Ascending aorta (tissue), 2 donors: ENCODE measurements at regions not wholly inside any gene's neighbourhood (a gene's known extent, or its start where the extent isn't known, plus 50 kb on each side); places are given as distances from the start of the nearest gene placed in this dataset.

Source experiments
- DNase-seq, 2 donors: peaks; one replicate each; pipeline ENCODE4 v3.0.0-alpha.2; 2019; ENCODE audit warnings: low spot score in 2 of 2
- H3K27ac ChIP-seq, 2 donors: fragments of 200-600 bp; sonication (generic); one replicate each; pipeline ENCODE4 v1.5.1; 2016 to 2017; ENCODE audit warnings: mild to moderate bottlenecking in 1 of 2
- H3K27me3 ChIP-seq: fragments of 200-600 bp; sonication (generic); one replicate; pipeline ENCODE4 v1.5.1; 2017
- H3K36me3 ChIP-seq, 2 donors: fragments of 200-600 bp; sonication (generic); one replicate each; pipeline ENCODE4 v1.5.1; 2016
- H3K4me1 ChIP-seq, 2 donors: fragments of 200-600 bp; sonication (generic); one replicate each; pipeline ENCODE4 v1.5.1; 2016 to 2017; ENCODE audit warnings: mild to moderate bottlenecking in 1 of 2
- H3K4me3 ChIP-seq, 2 donors: fragments of 200-600 bp; sonication (generic); one replicate each; pipeline ENCODE4 v1.5.1; 2016 to 2017; ENCODE audit warnings: mild to moderate bottlenecking in 1 of 2
- H3K9me3 ChIP-seq, 2 donors: fragments of 200-600 bp; sonication (generic); one replicate each; pipeline ENCODE4 v1.5.1; 2016
- CTCF ChIP-seq, 3 experiments: fragments of 200-600 bp in 2 of 3; fragments of 450-650 bp in 1 of 3; sonication (generic) in 2 of 3; IDR thresholded peaks; one replicate each; pipeline ENCODE4 v1.5.1; 2016 to 2019; ENCODE audit warnings: antibody characterized with exemption in 3 of 3, mild to moderate bottlenecking in 1 of 3, moderate library complexity in 1 of 3
- intact Hi-C: fragments of 100-400 bp; cut with DNase I; formaldehyde crosslinking; loops from one replicate; pipeline ENCODE4 v1.15.1; 2023

GRCh38 chrX:39519030-39519488 lies 578.7 kb downstream of the BCOR start:
- intact Hi-C loops: loop anchor here (5.0 kb wide), 1 partner anchor 203 kb away; no protein-coding TSS in a partner anchor
- Histone ChIP-seq H3K4me3 (peak overlapping the region; percentile 2 to 54), H3K27ac (peak overlapping the region in 1 of 2 donors; percentile 60)

DNA sequence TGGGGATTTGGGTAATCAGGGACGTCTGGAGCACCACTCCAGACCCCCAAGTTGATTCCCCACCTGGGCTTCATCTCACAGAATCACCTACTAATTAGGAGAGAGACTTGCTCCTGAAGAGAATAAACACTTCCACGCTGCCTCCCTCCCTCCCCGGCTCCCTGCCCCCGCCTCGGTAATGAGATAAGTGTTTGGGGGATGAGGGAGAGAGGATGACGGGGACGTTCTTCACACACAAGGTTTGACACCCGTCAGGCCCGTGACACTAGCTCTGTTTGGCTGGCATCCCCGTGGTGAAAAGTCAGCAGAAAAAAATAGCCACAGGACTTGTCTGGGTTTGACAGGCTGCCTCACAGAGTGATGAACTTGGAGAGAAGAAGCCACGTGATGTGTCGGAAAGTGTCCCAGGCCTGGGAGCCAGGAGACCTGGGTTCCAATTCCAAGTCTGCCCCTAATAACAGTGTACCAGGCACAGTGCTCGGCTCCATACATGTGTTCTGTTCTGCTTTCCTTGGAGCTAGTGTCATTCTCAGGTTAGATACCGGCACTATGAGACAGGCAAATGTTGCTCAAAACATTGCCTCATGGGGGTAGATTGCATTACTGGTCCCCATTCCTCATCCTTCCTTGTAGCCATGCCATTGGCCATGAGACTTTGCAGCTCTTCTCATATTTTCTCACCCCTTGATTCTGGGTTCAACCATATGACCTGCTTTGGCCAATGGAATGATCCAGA lies 578.0 kb downstream of the BCOR start:
- Histone ChIP-seq H3K36me3 (no peaks in the 10 kb centered on the region), H3K27me3 (no peaks in the 10 kb centered on the region), H3K4me3 (peak overlapping the region in 1 of 2 donors; percentile 54), H3K4me1 (no peaks in the 10 kb centered on the region), H3K27ac (no peak overlapping the region), H3K9me3 (peaks cover 0 to 3% of the 10 kb centered on the region in 2 donors)
- intact Hi-C loops: loop anchor here (5.0 kb wide), 1 partner anchor 203 kb away; no protein-coding TSS in a partner anchor
- no peak for TF ChIP-seq CTCF (IDR thresholded peaks at IDR 0.05)
- no peak for DNase-seq

More at GRCh38 chrX:39519030-39519488, 578.7 kb downstream of the BCOR start:
- DNase-seq: no peak
- no peaks in the 10 kb centered on the region for H3K36me3 ChIP-seq
- H3K4me1 ChIP-seq: no peaks in the 10 kb centered on the region
- no peak for TF ChIP-seq CTCF (IDR thresholded peaks at IDR 0.05)
- H3K27me3 ChIP-seq: no peaks in the 10 kb centered on the region
- no peaks in the 10 kb centered on the region for H3K9me3 ChIP-seq

- H3K9me3 ChIP-seq: peaks cover 0 to 5% of the 10 kb centered on the region in 2 donors
- TF ChIP-seq CTCF (IDR thresholded peaks at IDR 0.05): no peak
- DNase-seq: no peak
- H3K27me3 ChIP-seq: no peaks in the 10 kb centered on the region
- no peaks in the 10 kb centered on the region for H3K36me3 ChIP-seq
- H3K4me1 ChIP-seq: no peaks in the 10 kb centered on the region
- H3K4me3 ChIP-seq: no peak overlapping the region
- no peak overlapping the region for H3K27ac ChIP-seq
- intact Hi-C loops: no loop called here
These were observed 572.0 kb downstream of the BCOR start for GRCh38 chrX:39525758-39526157.

GRCh38 chrX:39527025-39527424 lies 570.7 kb downstream of the BCOR start:
- Histone ChIP-seq H3K4me3 (no peak overlapping the region), H3K27ac (no peak overlapping the region), H3K27me3 (no peaks in the 10 kb centered on the region), H3K9me3 (peaks cover 0 to 5% of the 10 kb centered on the region in 2 donors), H3K4me1 (no peaks in the 10 kb centered on the region), H3K36me3 (no peaks in the 10 kb centered on the region)
- TF ChIP-seq CTCF (IDR thresholded peaks at IDR 0.05): no peak
- intact Hi-C loops: no loop called here
- no peak for DNase-seq

DNA sequence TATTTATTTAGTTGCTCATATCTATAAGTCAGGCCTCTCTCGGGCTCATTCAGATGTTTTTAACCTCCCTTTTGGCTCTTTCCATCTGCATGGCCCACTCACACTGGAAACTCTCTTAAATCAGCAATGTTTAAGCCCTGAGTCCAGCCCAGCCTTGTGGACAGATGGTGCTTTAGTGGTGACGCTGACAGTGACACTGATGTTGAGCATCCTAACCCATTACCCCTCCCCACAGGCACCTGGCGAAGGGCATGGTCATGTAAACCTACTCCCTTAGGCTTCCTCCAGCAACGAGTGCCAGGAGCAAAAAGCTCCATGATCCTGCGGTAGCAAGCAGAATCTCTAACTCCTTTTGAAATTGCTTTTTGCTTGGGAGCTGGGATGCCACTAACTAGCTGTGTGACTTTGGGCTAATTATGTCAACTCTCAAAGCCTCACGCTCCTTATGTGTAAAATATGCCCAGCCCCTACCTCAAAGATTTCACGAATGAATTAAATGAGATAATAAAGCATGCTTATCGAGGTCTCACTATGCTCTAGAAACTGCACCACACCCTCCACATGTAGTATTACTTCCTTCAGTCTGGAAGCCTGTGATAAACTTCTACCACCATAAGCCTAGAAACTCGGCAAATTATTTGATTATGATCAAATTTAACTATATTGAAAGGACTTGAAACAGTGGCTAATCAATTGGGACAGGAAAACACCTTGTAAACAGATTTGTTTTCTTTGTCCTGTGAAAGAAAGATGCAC lies 569.4 kb downstream of the BCOR start:
- Histone ChIP-seq H3K27me3 (no peaks in the 10 kb centered on the region), H3K4me3 (no peak overlapping the region), H3K36me3 (no peaks in the 10 kb centered on the region), H3K27ac (no peak overlapping the region), H3K9me3 (peaks cover 0 to 5% of the 10 kb centered on the region in 2 donors), H3K4me1 (no peaks in the 10 kb centered on the region)
- no peak for DNase-seq
- no peak for TF ChIP-seq CTCF (IDR thresholded peaks at IDR 0.05)
- intact Hi-C loops: no loop called here
